GM23338 (cell line): ENCODE measurements at regions not wholly inside any gene's neighbourhood (a gene's known extent, or its start where the extent isn't known, plus 50 kb on each side); places are given as distances from the start of the nearest gene placed in this dataset.

ENCODE experiments used
- ATAC-seq: fragments of 200-7000 bp; cut with Tn5 transposase; 3 replicates; pipeline ENCODE4 v1.9.1; 2020
- DNase-seq: peaks from one replicate; pipeline ENCODE4 v3.0.0-alpha.2; 2015; ENCODE audit warnings: low spot score
- H2AFZ ChIP-seq: fragments of 200-600 bp; sonication (generic); 2 replicates; pipeline ENCODE4 v1.8.0; 2016; ENCODE audit warnings: antibody characterized with exemption, mild to moderate bottlenecking, moderate library complexity
- H3F3A ChIP-seq: fragments of 200-600 bp; sonication (generic); replicated peaks from 2 replicates; pipeline ENCODE4 v1.8.0; 2017; ENCODE audit warnings: antibody characterized with exemption, mixed run types, low read depth
- H3K27ac ChIP-seq: fragments of 200-600 bp; sonication (generic); 2 replicates; pipeline ENCODE4 v1.6.1; 2016; ENCODE audit warnings: low read depth
- H3K27me3 ChIP-seq: fragments of 200-600 bp; sonication (generic); 2 replicates; pipeline ENCODE4 v1.8.0; 2016; ENCODE audit warnings: mild to moderate bottlenecking, mixed run types, moderate library complexity; ENCODE audit not compliant: insufficient read depth
- H3K36me3 ChIP-seq: fragments of 200-600 bp; sonication (generic); 2 replicates; pipeline ENCODE4 v1.8.0; 2016; ENCODE audit warnings: mild to moderate bottlenecking; ENCODE audit not compliant: insufficient read depth
- H3K4me1 ChIP-seq: fragments of 200-600 bp; sonication (generic); 2 replicates; pipeline ENCODE4 v1.8.0; 2016; ENCODE audit warnings: mild to moderate bottlenecking, moderate library complexity; ENCODE audit not compliant: insufficient read depth
- H3K4me2 ChIP-seq: fragments of 200-600 bp; sonication (generic); 2 replicates; pipeline ENCODE4 v1.7.1; 2017; ENCODE audit warnings: mixed run types
- H3K4me3 ChIP-seq: fragments of 200-600 bp; sonication (generic); 2 replicates; pipeline ENCODE4 v1.6.1; 2016; ENCODE audit warnings: mixed run types
- H3K79me2 ChIP-seq: fragments of 200-600 bp; sonication (generic); replicated peaks from 2 replicates; pipeline ENCODE4 v1.8.0; 2017; ENCODE audit warnings: mild to moderate bottlenecking; ENCODE audit not compliant: insufficient read depth
- H3K9me2 ChIP-seq: fragments of 200-600 bp; sonication (generic); 2 replicates; pipeline ENCODE4 v1.8.0; 2017; ENCODE audit not compliant: insufficient read depth
- H4K20me1 ChIP-seq: fragments of 200-600 bp; sonication (generic); replicated peaks from 2 replicates; pipeline ENCODE4 v1.8.0; 2017; ENCODE audit warnings: mild to moderate bottlenecking; ENCODE audit not compliant: insufficient read depth
- H3K27ac Mint-ChIP-seq: 2 replicates; pipeline ENCODE4 v1.8.0; 2020; ENCODE audit warnings: inconsistent platforms, mild to moderate bottlenecking, moderate library complexity, mixed read lengths
- H3K27me3 Mint-ChIP-seq: 3 replicates; pipeline ENCODE4 v1.8.0; 2022; ENCODE audit warnings: low read depth, mild to moderate bottlenecking, moderate library complexity, mixed read lengths, inconsistent platforms; ENCODE audit not compliant: insufficient read depth, poor library complexity
- H3K36me3 Mint-ChIP-seq: 3 replicates; pipeline ENCODE4 v1.8.0; 2021; ENCODE audit warnings: low read depth, mild to moderate bottlenecking, inconsistent platforms, moderate library complexity, mixed read lengths
- H3K4me1 Mint-ChIP-seq: 3 replicates; pipeline ENCODE4 v1.8.0; 2020; ENCODE audit warnings: mild to moderate bottlenecking, inconsistent platforms, mixed read lengths
- H3K4me3 Mint-ChIP-seq: 3 replicates; pipeline ENCODE4 v1.8.0; 2021; ENCODE audit warnings: moderate library complexity, mild to moderate bottlenecking, inconsistent platforms, mixed read lengths
- H3K9me3 Mint-ChIP-seq: 3 replicates; pipeline ENCODE4 v1.8.0; 2020; ENCODE audit warnings: moderate library complexity, mild to moderate bottlenecking, inconsistent platforms, mixed read lengths
- CREB1 ChIP-seq: fragments of 250-450 bp; sonication (Bioruptor Pico); IDR thresholded peaks from 2 replicates; pipeline ENCODE4 v1.5.0; 2020; ENCODE audit warnings: low read depth, mild to moderate bottlenecking, moderate library complexity
- EZH2phosphoT487 ChIP-seq: fragments of 200-600 bp; sonication (generic); IDR thresholded peaks from one replicate; pipeline ENCODE4 v1.8.1; 2018; ENCODE audit warnings: antibody characterized with exemption; ENCODE audit not compliant: unreplicated experiment
- NANOG ChIP-seq: IDR thresholded peaks from 2 replicates; pipeline ENCODE4 v1.6.1; 2016; ENCODE audit warnings: antibody characterized with exemption, borderline replicate concordance
- POLR2AphosphoS5 ChIP-seq: IDR thresholded peaks from 2 replicates; pipeline ENCODE4 v1.6.1; 2016; ENCODE audit warnings: antibody characterized with exemption, low read depth
- ZNF114 ChIP-seq: fragments of 250-450 bp; sonication (Bioruptor Pico); IDR thresholded peaks from 2 replicates; pipeline ENCODE4 v1.5.0; 2020; ENCODE audit warnings: mild to moderate bottlenecking, moderate library complexity
- ZNF331 ChIP-seq: fragments of 250-450 bp; sonication (Bioruptor Pico); IDR thresholded peaks from 2 replicates; pipeline ENCODE4 v1.5.0; 2020; ENCODE audit warnings: low read depth, mild to moderate bottlenecking, moderate library complexity
- TF ChIP-seq, protein P1 (sequence below): IDR thresholded peaks from 2 replicates; pipeline ENCODE4 v1.6.1; 2016; ENCODE audit warnings: antibody characterized with exemption
- TF ChIP-seq, protein P2 (sequence below), 2 experiments: fragments of 200-600 bp in 1 of 2; sonication (generic) in 1 of 2; conservative IDR thresholded peaks; 2 replicates each; pipeline versions ENCODE4 v1.5.1 to v1.6.1; 2016 to 2017; ENCODE audit warnings: antibody characterized with exemption in 2 of 2, low read depth in 2 of 2, mild to moderate bottlenecking in 2 of 2, moderate library complexity in 1 of 2
- TF ChIP-seq, protein P3 (sequence below): IDR thresholded peaks from one replicate; pipeline ENCODE4 v1.6.1; 2018; ENCODE audit warnings: antibody characterized with exemption; ENCODE audit not compliant: unreplicated experiment
- TF ChIP-seq, protein P4 (sequence below): fragments of 250-450 bp; sonication (Bioruptor Pico); IDR thresholded peaks from 2 replicates; pipeline ENCODE4 v1.5.0; 2020; ENCODE audit warnings: mild to moderate bottlenecking, moderate library complexity

DNA sequence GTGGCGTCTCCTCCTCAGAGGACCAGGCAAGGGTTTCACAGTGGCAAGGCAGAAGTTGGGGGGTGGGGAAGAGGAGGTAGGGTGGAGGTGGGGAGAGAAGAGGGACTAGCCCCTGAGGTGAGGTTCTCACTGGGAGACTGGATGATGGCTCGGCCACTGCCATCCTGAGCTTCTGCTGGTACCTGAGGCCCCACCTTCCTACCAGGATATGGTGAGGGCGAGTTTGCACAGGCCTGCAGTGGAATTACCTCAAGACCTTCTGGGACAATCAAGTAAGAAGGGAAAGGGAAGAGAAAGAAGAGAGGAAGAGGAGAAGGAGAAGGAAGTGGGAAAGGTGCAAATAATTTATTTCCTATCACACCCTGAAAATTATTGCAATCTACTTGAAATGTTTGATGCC, 111.8 kb upstream of the GDF10 start (continued):
- TF ChIP-seq ZNF331 (CRISPR knock-in tag) = no peak
- TF ChIP-seq CREB1 (CRISPR knock-in tag) = no peak
- TF ChIP-seq, protein P1, sequence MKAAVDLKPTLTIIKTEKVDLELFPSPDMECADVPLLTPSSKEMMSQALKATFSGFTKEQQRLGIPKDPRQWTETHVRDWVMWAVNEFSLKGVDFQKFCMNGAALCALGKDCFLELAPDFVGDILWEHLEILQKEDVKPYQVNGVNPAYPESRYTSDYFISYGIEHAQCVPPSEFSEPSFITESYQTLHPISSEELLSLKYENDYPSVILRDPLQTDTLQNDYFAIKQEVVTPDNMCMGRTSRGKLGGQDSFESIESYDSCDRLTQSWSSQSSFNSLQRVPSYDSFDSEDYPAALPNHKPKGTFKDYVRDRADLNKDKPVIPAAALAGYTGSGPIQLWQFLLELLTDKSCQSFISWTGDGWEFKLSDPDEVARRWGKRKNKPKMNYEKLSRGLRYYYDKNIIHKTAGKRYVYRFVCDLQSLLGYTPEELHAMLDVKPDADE = no peak
- TF ChIP-seq POLR2AphosphoS5 = no peak
- TF ChIP-seq NANOG = no peak
- TF ChIP-seq, protein P2, sequence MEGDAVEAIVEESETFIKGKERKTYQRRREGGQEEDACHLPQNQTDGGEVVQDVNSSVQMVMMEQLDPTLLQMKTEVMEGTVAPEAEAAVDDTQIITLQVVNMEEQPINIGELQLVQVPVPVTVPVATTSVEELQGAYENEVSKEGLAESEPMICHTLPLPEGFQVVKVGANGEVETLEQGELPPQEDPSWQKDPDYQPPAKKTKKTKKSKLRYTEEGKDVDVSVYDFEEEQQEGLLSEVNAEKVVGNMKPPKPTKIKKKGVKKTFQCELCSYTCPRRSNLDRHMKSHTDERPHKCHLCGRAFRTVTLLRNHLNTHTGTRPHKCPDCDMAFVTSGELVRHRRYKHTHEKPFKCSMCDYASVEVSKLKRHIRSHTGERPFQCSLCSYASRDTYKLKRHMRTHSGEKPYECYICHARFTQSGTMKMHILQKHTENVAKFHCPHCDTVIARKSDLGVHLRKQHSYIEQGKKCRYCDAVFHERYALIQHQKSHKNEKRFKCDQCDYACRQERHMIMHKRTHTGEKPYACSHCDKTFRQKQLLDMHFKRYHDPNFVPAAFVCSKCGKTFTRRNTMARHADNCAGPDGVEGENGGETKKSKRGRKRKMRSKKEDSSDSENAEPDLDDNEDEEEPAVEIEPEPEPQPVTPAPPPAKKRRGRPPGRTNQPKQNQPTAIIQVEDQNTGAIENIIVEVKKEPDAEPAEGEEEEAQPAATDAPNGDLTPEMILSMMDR (conservative IDR thresholded peaks at IDR 0.05; ENCODE audit: low read depth in 2 of 2) = no peak
- TF ChIP-seq, protein P3, sequence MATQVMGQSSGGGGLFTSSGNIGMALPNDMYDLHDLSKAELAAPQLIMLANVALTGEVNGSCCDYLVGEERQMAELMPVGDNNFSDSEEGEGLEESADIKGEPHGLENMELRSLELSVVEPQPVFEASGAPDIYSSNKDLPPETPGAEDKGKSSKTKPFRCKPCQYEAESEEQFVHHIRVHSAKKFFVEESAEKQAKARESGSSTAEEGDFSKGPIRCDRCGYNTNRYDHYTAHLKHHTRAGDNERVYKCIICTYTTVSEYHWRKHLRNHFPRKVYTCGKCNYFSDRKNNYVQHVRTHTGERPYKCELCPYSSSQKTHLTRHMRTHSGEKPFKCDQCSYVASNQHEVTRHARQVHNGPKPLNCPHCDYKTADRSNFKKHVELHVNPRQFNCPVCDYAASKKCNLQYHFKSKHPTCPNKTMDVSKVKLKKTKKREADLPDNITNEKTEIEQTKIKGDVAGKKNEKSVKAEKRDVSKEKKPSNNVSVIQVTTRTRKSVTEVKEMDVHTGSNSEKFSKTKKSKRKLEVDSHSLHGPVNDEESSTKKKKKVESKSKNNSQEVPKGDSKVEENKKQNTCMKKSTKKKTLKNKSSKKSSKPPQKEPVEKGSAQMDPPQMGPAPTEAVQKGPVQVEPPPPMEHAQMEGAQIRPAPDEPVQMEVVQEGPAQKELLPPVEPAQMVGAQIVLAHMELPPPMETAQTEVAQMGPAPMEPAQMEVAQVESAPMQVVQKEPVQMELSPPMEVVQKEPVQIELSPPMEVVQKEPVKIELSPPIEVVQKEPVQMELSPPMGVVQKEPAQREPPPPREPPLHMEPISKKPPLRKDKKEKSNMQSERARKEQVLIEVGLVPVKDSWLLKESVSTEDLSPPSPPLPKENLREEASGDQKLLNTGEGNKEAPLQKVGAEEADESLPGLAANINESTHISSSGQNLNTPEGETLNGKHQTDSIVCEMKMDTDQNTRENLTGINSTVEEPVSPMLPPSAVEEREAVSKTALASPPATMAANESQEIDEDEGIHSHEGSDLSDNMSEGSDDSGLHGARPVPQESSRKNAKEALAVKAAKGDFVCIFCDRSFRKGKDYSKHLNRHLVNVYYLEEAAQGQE = no peak

DNA sequence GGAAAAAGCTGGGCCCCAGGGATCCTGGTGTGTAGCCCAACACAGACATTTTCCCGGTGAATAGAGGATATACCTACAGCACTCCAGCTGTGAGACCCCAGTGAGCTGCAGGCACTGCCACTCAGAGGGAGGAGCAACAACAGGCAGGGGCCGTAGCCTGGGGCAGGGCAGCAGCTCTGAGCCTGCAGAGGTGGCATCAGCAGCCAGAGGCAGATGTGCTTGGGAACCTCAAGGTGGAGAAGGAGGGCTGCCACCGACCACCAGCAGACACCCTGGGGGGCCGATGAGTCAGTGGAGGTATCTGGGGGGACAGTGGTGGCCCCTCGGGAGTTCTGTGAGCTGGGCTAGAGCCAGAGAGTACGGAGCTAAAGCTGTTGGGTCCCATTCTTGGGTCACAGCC, 110.2 kb upstream of the GDF10 start:
- H3K27ac Mint-ChIP-seq = no peak overlapping the region
- no peak overlapping the region for H3K4me2 ChIP-seq
- TF ChIP-seq POLR2AphosphoS5 (no peak), EZH2phosphoT487 (no peak), ZNF114 (no peak)
- TF ChIP-seq, protein P4, sequence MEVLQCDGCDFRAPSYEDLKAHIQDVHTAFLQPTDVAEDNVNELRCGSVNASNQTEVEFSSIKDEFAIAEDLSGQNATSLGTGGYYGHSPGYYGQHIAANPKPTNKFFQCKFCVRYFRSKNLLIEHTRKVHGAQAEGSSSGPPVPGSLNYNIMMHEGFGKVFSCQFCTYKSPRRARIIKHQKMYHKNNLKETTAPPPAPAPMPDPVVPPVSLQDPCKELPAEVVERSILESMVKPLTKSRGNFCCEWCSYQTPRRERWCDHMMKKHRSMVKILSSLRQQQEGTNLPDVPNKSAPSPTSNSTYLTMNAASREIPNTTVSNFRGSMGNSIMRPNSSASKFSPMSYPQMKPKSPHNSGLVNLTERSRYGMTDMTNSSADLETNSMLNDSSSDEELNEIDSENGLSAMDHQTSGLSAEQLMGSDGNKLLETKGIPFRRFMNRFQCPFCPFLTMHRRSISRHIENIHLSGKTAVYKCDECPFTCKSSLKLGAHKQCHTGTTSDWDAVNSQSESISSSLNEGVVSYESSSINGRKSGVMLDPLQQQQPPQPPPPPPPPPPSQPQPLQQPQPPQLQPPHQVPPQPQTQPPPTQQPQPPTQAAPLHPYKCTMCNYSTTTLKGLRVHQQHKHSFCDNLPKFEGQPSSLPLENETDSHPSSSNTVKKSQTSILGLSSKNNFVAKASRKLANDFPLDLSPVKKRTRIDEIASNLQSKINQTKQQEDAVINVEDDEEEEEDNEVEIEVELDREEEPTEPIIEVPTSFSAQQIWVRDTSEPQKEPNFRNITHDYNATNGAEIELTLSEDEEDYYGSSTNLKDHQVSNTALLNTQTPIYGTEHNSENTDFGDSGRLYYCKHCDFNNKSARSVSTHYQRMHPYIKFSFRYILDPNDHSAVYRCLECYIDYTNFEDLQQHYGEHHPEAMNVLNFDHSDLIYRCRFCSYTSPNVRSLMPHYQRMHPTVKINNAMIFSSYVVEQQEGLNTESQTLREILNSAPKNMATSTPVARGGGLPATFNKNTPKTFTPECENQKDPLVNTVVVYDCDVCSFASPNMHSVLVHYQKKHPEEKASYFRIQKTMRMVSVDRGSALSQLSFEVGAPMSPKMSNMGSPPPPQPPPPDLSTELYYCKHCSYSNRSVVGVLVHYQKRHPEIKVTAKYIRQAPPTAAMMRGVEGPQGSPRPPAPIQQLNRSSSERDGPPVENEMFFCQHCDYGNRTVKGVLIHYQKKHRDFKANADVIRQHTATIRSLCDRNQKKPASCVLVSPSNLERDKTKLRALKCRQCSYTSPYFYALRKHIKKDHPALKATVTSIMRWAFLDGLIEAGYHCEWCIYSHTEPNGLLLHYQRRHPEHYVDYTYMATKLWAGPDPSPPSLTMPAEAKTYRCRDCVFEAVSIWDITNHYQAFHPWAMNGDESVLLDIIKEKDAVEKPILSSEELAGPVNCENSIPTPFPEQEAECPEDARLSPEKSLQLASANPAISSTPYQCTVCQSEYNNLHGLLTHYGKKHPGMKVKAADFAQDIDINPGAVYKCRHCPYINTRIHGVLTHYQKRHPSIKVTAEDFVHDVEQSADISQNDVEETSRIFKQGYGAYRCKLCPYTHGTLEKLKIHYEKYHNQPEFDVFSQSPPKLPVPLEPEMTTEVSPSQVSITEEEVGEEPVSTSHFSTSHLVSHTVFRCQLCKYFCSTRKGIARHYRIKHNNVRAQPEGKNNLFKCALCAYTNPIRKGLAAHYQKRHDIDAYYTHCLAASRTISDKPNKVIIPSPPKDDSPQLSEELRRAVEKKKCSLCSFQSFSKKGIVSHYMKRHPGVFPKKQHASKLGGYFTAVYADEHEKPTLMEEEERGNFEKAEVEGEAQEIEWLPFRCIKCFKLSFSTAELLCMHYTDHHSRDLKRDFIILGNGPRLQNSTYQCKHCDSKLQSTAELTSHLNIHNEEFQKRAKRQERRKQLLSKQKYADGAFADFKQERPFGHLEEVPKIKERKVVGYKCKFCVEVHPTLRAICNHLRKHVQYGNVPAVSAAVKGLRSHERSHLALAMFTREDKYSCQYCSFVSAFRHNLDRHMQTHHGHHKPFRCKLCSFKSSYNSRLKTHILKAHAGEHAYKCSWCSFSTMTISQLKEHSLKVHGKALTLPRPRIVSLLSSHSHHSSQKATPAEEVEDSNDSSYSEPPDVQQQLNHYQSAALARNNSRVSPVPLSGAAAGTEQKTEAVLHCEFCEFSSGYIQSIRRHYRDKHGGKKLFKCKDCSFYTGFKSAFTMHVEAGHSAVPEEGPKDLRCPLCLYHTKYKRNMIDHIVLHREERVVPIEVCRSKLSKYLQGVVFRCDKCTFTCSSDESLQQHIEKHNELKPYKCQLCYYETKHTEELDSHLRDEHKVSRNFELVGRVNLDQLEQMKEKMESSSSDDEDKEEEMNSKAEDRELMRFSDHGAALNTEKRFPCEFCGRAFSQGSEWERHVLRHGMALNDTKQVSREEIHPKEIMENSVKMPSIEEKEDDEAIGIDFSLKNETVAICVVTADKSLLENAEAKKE = no peak

More for the DNA sequence above, 110.2 kb upstream of the GDF10 start:
- Histone ChIP-seq H3K27me3 (no peaks in the 10 kb centered on the region), H3K4me1 (no peaks in the 10 kb centered on the region), H3F3A (no peaks in the 10 kb centered on the region), H3K36me3 (no peaks in the 10 kb centered on the region), H3K79me2 (no peaks in the 10 kb centered on the region), H3K27ac (no peak overlapping the region), H3K9me2 (no peaks in the 10 kb centered on the region), H4K20me1 (no peaks in the 10 kb centered on the region), H2AFZ (no peak overlapping the region), H3K4me3 (no peak overlapping the region)
- Mint-ChIP-seq H3K4me3 (no peak overlapping the region), H3K9me3 (peaks cover 6% of the 10 kb centered on the region; the same call in 2 of the 3 replicates), H3K36me3 (no peaks in the 10 kb centered on the region), H3K4me1 (no peaks in the 10 kb centered on the region), H3K27me3 (peaks cover 3% of the 10 kb centered on the region)
- no peak for ATAC-seq
- no peak for DNase-seq
